ENCODE measurements at regions not wholly inside any gene's neighbourhood (a gene's known extent, or its start where the extent isn't known, plus 50 kb on each side); places are given as distances from the start of the nearest gene placed in this dataset.

GRCh38 chr2:147019311-147019710, 825.5 kb upstream of the ACVR2A start:
- TF ChIP-seq CTCF (IDR thresholded peaks at IDR 0.05) (no peak), POLR2A (IDR thresholded peaks at IDR 0.05) (no peak)
